Hypothalamus (tissue), 51 donors: ENCODE measurements at regions not wholly inside any gene's neighbourhood (a gene's known extent, or its start where the extent isn't known, plus 50 kb on each side); places are given as distances from the start of the nearest gene placed in this dataset.
"Not testable (repeated sequence)": the region's sequence is repeated elsewhere in the genome, so short reads cannot be mapped to it uniquely, and the experiment has no call there.

Experiments
- DNase-seq, 51 donors: peaks; one replicate each; lab custom pipeline; 2025; lab: John Stamatoyannopoulos, UW

GRCh38 chr4:111359602-111360001 lies 736.7 kb upstream of the PITX2 start:
- no peak for DNase-seq

DNA sequence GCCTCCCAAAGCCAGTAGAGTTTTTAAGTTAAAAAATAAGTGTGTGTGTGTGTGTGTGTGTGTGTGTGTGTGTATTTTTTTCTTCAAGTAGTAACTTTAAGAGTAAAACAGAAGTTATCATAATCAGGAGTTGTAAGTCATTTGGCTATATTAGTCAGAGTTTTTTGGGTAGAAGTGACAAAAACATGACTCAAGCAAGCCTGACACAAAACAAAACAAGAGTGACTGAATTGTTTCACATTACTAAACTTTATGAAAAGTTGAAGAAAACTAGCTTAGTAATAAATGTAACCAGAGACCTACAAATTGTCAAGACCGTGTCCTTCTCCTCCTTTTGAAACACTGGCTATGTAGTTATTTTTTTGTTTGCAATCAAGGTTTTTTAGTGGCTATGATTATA lies 738.0 kb upstream of the PITX2 start:
- no peak for DNase-seq

GRCh38 chr4:111362941-111363361 lies 740.1 kb upstream of the PITX2 start:
- no peak for DNase-seq

GRCh38 chr4:111377880-111378279 lies 755.0 kb upstream of the PITX2 start:
- DNase-seq: not testable (repeated sequence)

DNA sequence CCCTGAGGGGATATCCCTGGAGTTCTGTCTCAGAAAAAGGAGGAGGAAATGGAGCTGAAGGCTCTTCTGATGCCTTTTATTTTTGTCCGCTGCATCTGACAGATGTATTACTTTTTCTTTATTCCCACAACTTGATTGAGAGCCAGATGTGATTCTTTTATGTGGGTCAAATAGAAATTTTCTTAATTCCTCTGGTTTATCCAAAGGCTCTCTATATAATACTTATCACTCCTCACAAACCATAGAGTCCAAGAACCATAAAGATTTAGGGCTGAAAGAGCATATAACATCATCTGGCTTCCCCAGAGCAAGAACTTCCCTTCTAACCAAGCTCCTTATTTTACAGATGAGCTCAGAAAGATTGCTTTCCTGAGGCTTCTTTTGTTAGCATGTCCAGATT lies 756.7 kb upstream of the FAM241A start:
- no peak for DNase-seq

DNA sequence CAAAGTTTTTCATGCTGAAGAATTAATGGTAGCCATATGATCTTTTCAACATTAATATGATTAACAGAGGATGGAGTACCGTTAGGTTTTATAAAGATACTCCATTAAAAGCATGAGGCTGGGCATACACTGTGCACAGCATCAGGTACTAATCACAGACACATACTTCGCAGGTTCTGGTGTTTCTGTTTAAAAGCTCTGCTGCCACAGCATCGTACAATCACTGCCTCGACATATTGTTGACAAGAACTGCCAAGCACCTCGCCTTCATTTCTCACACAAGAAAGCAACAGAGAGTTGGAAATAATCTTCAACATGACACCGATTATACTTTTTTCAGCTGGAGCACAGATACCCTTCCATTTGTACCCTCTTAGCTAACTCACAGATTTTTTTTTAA lies 753.4 kb upstream of the FAM241A start:
- no peak for DNase-seq

GRCh38 chr4:111393781-111394180 lies 751.5 kb upstream of the FAM241A start:
- DNase-seq: no peak

DNA sequence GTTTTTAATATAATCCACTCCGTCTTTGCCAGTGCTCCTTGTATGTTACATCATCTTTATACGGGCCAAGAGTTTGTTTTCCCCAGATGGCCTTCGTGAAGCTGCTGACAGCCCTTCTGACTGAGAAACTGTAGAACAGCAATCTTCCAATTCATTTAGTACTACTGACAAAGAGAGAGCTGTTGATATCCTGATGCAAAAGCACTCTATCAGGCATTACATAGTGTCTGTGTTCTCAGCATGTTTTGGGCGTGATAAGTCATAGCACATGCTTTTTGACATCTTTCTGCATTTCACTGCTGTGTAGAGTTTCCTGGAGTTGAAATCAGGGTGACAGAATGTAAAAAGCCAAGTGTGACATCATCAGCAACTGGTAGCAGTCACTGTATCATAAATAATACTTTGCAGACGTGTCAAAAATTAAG lies 746.3 kb upstream of the FAM241A start:
- peak in 7 of 51 donors; percentile 3 to 44 (median 15) for DNase-seq

DNA sequence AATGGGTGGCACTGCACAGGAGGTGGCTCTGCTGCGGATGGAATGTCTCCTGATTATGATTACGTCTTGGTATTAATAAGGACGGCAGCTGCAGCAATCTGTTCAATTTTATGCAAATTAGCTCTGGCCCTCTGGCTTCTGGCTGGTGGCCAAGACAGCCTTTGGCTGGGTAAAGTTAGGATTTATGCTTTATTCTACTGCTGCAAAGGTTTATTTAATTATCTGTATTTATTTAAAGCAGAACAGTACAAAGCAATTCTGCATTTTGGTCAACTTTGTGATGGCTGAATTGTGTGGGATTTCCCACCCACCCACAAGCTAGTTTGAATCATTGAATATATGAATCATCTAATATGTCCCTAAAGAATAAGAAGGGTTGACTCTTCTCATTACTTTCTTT lies 745.6 kb upstream of the FAM241A start:
- peak in 10 of 51 donors; percentile 1 to 34 (median 6) for DNase-seq

GRCh38 chr4:111400741-111401140 lies 744.5 kb upstream of the FAM241A start:
- peak in 15 of 51 donors; percentile 1 to 84 (median 19) for DNase-seq

- DNase-seq: no peak
Observed at GRCh38 chr4:111404673-111405072, 740.6 kb upstream of the FAM241A start.

DNA sequence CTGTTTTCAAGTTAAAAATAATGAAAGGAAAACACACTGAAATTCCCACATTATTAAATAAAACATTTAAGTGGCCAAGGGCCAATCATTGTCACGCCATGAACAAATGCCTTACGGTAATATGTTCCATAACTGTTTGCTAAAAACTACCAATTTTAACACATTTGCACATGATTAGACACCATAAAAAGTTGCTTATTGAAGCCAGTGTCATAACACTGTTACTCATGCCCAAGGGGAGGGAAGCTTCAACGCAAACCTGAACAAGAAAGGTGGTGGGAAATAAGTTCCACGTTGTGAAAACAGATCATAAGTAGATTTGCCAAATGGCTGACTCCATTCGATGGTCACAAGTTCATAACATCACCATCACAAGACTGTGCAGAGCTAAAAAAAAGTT lies 739.3 kb upstream of the FAM241A start:
- DNase-seq: no peak

GRCh38 chr4:111410571-111410970 lies 734.7 kb upstream of the FAM241A start:
- no peak for DNase-seq

- DNase-seq: no peak
Observed at GRCh38 chr4:111417521-111417920, 727.7 kb upstream of the FAM241A start.

DNA sequence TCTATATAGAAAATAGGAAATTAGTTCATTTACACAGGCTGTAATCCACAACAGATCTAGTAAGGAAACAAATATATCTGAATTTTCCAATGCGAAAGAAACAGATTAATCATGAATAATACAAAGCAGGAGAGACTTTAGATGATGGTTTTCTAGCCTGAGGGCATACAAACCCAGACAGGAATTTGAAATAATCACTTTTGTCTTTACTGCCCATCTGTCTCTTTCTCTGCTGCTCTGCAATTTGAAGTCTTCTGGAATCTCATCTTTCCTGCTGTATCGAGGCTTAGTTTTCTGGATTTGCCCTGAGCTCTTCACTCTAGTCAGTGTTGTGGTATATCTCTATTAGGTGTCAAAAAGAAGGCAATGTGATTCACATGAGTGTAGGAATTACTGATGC lies 711.8 kb upstream of the FAM241A start:
- DNase-seq: no peak

DNA sequence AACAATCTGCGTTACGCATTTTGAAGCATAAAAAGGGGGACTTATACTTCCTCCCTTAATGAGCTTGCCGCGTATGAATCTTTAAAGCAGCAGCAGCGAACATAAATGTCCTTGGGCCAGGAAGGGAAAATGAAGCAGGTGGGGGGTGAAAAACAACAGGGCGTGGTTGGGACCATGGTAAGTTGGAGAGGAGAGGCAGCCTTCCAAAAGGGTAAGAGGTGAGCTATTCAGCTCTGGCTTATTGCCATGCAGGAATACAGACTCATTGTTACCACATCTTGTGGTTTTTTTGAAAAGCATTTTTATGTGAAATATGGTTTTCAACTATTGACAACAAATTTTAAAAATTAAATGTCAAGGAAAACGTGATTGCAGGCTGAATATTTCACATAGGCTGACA lies 710.7 kb upstream of the FAM241A start:
- no peak for DNase-seq

- no peak for DNase-seq
Observed at GRCh38 chr4:111435986-111436744, 709.1 kb upstream of the FAM241A start.

DNA sequence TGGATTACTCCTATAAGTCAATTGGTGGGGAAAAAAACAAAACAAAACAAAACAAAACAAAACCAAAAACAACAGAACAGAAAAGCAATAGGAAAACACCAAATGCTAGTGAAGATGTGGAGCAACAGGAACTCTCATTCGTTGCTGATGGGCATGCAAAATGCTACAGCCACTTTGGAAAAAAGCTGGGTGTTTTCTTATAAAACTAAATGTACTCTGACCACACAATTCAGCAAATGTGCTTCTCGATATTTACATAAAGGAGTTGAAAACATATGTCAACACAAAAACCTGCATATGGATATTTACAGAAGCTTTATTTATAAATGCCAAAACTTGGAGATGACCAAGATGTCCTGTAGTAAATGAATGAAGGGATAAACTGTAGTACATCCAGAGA lies 703.6 kb upstream of the FAM241A start:
- no peak for DNase-seq

DNA sequence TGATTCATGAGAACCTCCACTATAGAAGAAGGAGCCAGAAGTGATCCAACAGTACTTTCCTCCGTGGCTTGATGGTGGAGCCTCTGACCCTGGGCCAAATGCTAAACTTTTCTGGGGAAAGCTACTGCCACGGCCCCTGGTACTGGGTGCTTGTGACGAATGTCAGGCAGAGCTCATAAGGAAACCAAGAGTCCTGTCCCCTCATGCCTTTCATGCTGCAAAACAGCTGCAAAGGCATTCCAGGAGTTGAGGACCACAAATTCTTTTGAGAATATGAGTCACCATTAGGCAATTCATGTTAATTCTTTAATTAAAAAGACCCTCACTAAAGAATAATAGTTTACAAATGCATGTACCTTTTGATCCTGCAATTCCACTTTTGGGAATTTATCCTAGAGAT lies 700.4 kb upstream of the FAM241A start:
- not testable (repeated sequence) for DNase-seq

DNA sequence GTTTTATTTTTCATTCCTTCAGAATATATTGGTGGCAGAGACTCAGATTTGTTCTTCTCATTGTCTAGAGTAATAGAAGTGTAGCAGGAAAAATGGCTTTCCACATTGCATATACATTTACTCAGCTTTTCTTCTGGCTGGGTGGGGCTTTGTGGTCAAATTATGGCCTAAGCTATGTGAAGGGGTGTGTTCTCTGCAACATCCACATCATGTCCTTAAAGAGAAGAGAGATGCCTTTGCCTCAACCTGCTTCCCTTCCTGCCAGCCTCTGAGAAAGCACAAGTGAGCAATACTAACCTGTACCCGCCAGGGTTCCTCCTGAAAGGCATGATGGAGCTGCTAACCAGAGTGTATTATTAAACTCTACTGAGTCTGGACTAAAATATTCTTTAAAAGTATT lies 695.6 kb upstream of the FAM241A start:
- no peak for DNase-seq

- DNase-seq: no peak
Observed at GRCh38 chr4:111450867-111451266, 694.4 kb upstream of the FAM241A start.

DNA sequence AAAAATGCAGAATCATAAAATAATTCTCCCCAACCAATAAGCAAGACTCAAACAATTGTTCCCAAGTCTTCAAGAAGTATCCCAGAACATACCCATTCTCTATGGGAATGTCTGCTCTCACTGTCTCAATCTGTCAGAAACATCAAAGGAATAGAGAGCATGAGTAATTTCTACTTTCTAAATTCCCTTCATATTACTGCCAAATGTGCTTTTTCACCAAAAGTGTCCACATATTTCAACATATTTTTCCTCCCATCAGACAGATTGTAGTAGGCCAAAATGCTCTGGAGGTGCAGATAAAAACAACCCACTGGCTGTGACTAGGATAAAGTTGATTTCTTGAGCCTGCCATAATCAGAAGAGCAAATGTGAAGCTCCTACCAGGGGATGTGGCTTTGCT lies 692.0 kb upstream of the FAM241A start:
- no peak for DNase-seq

DNA sequence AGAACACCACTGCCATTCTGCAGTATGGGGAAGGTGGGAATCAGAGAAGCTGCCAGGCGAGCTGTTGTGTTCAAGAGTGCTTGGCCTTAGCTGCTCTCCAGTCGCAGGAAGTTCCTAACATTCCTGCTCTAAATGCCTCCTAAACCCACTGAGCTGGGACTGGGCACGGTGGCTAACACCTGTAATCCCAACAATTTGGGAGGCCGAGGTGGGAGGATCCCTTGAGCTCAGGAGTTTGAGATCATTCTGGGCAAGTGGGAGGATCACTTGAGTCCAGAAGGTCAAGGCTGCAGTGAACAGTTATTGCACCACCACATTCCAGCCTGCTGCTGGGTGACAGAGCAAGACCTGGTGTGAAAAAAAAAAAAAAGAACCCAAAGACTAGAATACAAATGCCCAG lies 690.3 kb upstream of the FAM241A start:
- peak in 1 of 51 donors; percentile 0 for DNase-seq
